ENCODE measurements at regions not wholly inside any gene's neighbourhood (a gene's known extent, or its start where the extent isn't known, plus 50 kb on each side); places are given as distances from the start of the nearest gene placed in this dataset.

DNA sequence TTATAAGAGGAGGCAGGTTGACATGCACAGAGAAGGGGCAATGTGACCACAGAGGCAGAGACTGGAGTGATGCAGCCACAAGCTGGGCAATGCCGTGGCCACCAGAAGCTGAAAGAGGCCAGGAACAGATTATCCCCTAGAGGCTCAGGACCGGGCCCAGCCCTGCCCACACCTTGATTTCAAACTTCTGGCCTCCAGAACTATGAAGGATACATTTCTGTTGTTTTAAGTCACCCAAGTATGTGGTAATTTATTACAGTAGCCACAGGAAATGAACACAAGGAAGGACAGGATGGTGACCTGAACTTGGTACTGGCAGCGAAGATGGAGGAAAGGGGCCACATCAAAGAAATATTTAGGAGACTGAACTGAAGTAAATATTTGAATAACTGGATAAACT, 66.8 kb upstream of the RIOK3 start:
- no peak for DNase-seq (ENCODE audit: low spot score)

DNA sequence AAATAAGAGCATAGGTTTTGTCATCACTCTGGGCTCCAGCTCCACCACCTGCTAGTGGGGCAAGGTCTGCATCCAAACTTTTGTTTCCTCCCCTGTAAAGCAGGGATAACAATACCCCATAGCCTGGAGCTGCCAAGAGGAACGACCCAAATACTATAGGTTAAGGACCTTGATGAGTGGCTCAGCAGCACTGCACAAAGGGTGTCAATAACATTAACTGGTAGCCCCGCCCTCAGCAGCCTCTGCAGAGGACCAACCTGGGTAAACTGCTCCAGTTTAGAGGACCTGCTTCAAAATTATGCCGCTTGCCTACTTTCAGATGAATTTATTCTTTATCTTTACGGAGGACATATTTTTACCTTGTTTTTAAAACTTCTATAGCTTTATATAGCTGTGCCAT, 65.8 kb upstream of the RIOK3 start:
- DNase-seq (ENCODE audit: low spot score) = no peak

GRCh38 chr18:23388357-23388756, 64.7 kb upstream of the RIOK3 start:
- DNase-seq (ENCODE audit: low spot score) = no peak

GRCh38 chr18:23391156-23391555, 61.9 kb upstream of the RIOK3 start:
- no peak for DNase-seq (ENCODE audit: low spot score)

DNA sequence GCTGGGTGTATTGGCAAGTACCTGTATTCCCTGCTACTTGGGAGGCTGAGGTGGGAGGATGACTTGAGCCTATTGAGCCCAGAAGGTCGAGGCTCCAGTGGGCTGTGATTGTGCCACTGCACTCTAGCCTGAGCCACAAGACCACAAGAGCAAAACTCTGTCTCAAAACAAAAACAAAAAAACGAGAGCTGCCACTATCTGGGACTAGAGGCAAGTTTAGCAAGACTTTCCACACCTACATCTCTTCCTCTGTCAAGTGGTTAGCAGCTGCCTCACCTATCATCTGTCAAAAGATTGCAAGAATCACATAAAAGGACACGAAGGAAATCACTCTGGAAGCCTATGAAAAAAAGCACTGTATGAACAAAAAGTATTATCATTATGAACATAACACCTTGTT, 55.2 kb upstream of the RIOK3 start:
- DNase-seq (ENCODE audit: low spot score) = no peak

GRCh38 chr18:23398401-23398800, 54.7 kb upstream of the RIOK3 start:
- no peak for DNase-seq (ENCODE audit: low spot score)

DNA sequence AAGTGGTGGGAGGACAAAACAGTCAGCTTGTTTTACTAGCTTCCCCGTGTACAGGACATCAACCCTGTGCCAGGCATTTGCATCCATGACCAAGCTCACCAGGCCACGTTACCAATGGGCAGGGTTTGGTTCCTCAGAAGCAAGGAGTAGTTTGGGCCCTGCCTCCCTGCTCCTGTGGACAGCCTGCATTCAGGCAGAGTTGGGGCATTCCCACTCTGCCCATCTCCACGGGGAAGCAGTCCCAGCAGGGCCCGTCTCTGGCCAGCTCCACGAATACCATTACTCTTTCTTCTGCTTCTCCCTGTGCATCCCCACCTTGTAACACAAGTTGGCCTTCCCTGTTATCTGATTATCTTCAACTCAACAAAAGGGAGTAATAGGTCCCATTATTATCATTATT, 54.0 kb upstream of the RIOK3 start:
- no peak for DNase-seq (ENCODE audit: low spot score)

DNA sequence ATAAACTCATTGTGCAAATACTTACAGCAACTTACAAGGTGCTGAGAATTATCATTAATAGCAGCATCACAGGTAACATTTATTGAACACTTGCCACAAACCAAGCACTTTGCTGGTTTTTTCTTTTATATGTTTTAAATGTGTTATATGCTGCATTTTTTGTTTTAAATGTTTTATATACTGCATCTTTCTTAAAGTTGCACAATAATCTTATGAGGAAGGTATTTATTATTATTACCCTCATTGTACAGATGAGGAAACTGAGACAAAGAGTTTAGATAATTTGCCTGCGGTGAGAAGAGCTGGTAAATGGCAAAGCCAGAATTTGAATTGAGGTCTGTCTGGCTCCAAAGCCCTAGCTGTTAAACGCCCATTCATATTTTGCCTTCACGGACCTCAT, 52.2 kb upstream of the RIOK3 start:
- no peak for DNase-seq (ENCODE audit: low spot score)

- peak; percentile 28 for DNase-seq (ENCODE audit: low spot score)
Observed at GRCh38 chr18:23401400-23402347, 51.4 kb upstream of the RIOK3 start.

Data from HT-29 (cell line).